Thyroid gland (tissue), 4 donors: ENCODE measurements at regions not wholly inside any gene's neighbourhood (a gene's known extent, or its start where the extent isn't known, plus 50 kb on each side); places are given as distances from the start of the nearest gene placed in this dataset.

ENCODE experiments used
- DNase-seq, 2 donors: peaks; one replicate each; pipeline ENCODE4 v3.0.0-alpha.2; 2019
- H3K27ac ChIP-seq, 3 donors: fragments of 200-600 bp; sonication (generic); 1 replicate in 2 of 3; 2 replicates in 1 of 3; pipeline ENCODE4 v1.5.1; 2016 to 2019; ENCODE audit warnings: mild to moderate bottlenecking in 1 of 3, moderate library complexity in 1 of 3
- H3K27me3 ChIP-seq: fragments of 200-600 bp; sonication (generic); one replicate; pipeline ENCODE4 v1.5.1; 2019
- H3K36me3 ChIP-seq, 2 donors: fragments of 200-600 bp; sonication (generic); one replicate each; pipeline ENCODE4 v1.5.1; 2016 to 2019
- H3K4me1 ChIP-seq, 2 donors: fragments of 200-600 bp; sonication (generic); one replicate each; pipeline ENCODE4 v1.5.1; 2017 to 2019
- H3K4me3 ChIP-seq, 3 donors: fragments of 200-600 bp; sonication (generic); replicated peaks in 1 of 3; 1 replicate in 2 of 3; 2 replicates in 1 of 3; pipeline ENCODE4 v1.5.1; 2016; ENCODE audit warnings: mild to moderate bottlenecking in 1 of 3
- H3K9me3 ChIP-seq: fragments of 200-600 bp; sonication (generic); one replicate; pipeline ENCODE4 v1.5.1; 2017
- CTCF ChIP-seq, 6 experiments: fragments of 200-600 bp in 3 of 6; fragments of 450-650 bp in 3 of 6; sonication (generic) in 3 of 6; IDR thresholded peaks; one replicate each; pipeline ENCODE4 v1.5.1; 2016 to 2019; ENCODE audit warnings: antibody characterized with exemption in 6 of 6, mild to moderate bottlenecking in 2 of 6, inconsistent platforms in 1 of 6, moderate library complexity in 1 of 6
- POLR2A ChIP-seq, 2 donors: fragments of 450-650 bp; IDR thresholded peaks; one replicate each; pipeline ENCODE4 v1.6.1; 2017; ENCODE audit warnings: antibody characterized with exemption in 2 of 2, mild to moderate bottlenecking in 2 of 2, moderate library complexity in 1 of 2
- WGBS, 2 donors: methylation state at CpG; one replicate each; pipeline ENCODE4 v1.1.5; 2017; 5-methylcytosine and 5-hydroxymethylcytosine counted together
- intact Hi-C: fragments of 100-400 bp; cut with DNase I; formaldehyde crosslinking; loops from one replicate; pipeline ENCODE4 v1.15.1; 2023

- intact Hi-C loops, result no loop called here
Measured at GRCh38 chr10:14456218-14456869, 125.6 kb upstream of the FRMD4A start.

GRCh38 chr10:14454629-14455028, 123.9 kb upstream of the FRMD4A start:
- Histone ChIP-seq H3K36me3 (no peaks in the 10 kb centered on the region), H3K27ac (no peak overlapping the region), H3K4me3 (no peak overlapping the region), H3K4me1 (no peaks in the 10 kb centered on the region), H3K27me3 (no peaks in the 10 kb centered on the region), H3K9me3 (no peaks in the 10 kb centered on the region)
- no peak for DNase-seq
- no peak for TF ChIP-seq CTCF (IDR thresholded peaks at IDR 0.05)
- TF ChIP-seq POLR2A (IDR thresholded peaks at IDR 0.05), result no peak
- intact Hi-C loops, result no loop called here
- WGBS, 2 donors, result 92% methylated on average over 10 of the region's 10 CpGs

More at GRCh38 chr10:14456218-14456869, 125.6 kb upstream of the FRMD4A start:
- no peak overlapping the region for H3K4me3 ChIP-seq
- DNase-seq, result no peak
- no peaks in the 10 kb centered on the region for H3K36me3 ChIP-seq
- TF ChIP-seq CTCF (IDR thresholded peaks at IDR 0.05) (no peak), POLR2A (IDR thresholded peaks at IDR 0.05) (no peak)
- H3K27me3 ChIP-seq, result no peaks in the 10 kb centered on the region
- no peaks in the 10 kb centered on the region for H3K9me3 ChIP-seq
- 45 to 48% methylated on average over 6 of the region's 6 CpGs for WGBS, 2 donors
- H3K27ac ChIP-seq, result no peak overlapping the region
- no peaks in the 10 kb centered on the region for H3K4me1 ChIP-seq

GRCh38 chr10:14454206-14454605, 123.5 kb upstream of the FRMD4A start:
- DNase-seq, result no peak
- H3K36me3 ChIP-seq, result no peaks in the 10 kb centered on the region
- H3K4me1 ChIP-seq, result no peaks in the 10 kb centered on the region
- intact Hi-C loops, result no loop called here
- H3K4me3 ChIP-seq, result no peak overlapping the region
- 92 to 96% methylated on average over 12 of the region's 12 CpGs for WGBS, 2 donors
- H3K27ac ChIP-seq, result no peak overlapping the region
- TF ChIP-seq CTCF (IDR thresholded peaks at IDR 0.05) (no peak), POLR2A (IDR thresholded peaks at IDR 0.05) (no peak)
- H3K9me3 ChIP-seq, result no peaks in the 10 kb centered on the region
- H3K27me3 ChIP-seq, result no peaks in the 10 kb centered on the region

GRCh38 chr10:14453593-14453992, 122.9 kb upstream of the FRMD4A start:
- Histone ChIP-seq H3K36me3 (no peaks in the 10 kb centered on the region), H3K9me3 (no peaks in the 10 kb centered on the region), H3K27me3 (no peaks in the 10 kb centered on the region), H3K4me3 (no peak overlapping the region), H3K4me1 (no peaks in the 10 kb centered on the region), H3K27ac (no peak overlapping the region)
- DNase-seq, result no peak
- 77 to 80% methylated on average over 4 of the region's 4 CpGs for WGBS, 2 donors
- intact Hi-C loops, result no loop called here
- no peak for TF ChIP-seq POLR2A (IDR thresholded peaks at IDR 0.05)
- no peak for TF ChIP-seq CTCF (IDR thresholded peaks at IDR 0.05)

- Histone ChIP-seq H3K36me3 (no peaks in the 10 kb centered on the region), H3K27me3 (no peaks in the 10 kb centered on the region), H3K27ac (no peak overlapping the region), H3K4me1 (no peaks in the 10 kb centered on the region), H3K4me3 (no peak overlapping the region), H3K9me3 (no peaks in the 10 kb centered on the region)
- intact Hi-C loops, result no loop called here
- 88 to 94% methylated on average over 6 of the region's 6 CpGs for WGBS, 2 donors
- no peak for DNase-seq
- no peak for TF ChIP-seq POLR2A (IDR thresholded peaks at IDR 0.05)
- TF ChIP-seq CTCF (IDR thresholded peaks at IDR 0.05), result no peak
Measured at GRCh38 chr10:14451341-14451740, 120.6 kb upstream of the FRMD4A start.
